Keratinocyte (primary cell): ENCODE measurements at regions not wholly inside any gene's neighbourhood (a gene's known extent, or its start where the extent isn't known, plus 50 kb on each side); places are given as distances from the start of the nearest gene placed in this dataset.

ENCODE experiments used
- DNase-seq: peaks from one replicate; pipeline ENCODE4 v3.0.0-alpha.2; 2011; ENCODE audit warnings: low read depth, missing footprints, low spot score
- FAIRE-seq: peaks from 2 replicates; lab custom pipeline; 2011; peaks lifted over from hg19 to GRCh38; lab: Jason Lieb, UNC
- H2AFZ ChIP-seq: 2 replicates; pipeline ENCODE4 v1.6.0; 2012; ENCODE audit warnings: low read length, control low read depth, inconsistent platforms; ENCODE audit not compliant: control insufficient read depth
- H3K27ac ChIP-seq: 2 replicates; pipeline ENCODE4 v1.5.1; 2011; ENCODE audit warnings: low read length; ENCODE audit not compliant: control insufficient read depth, insufficient read depth
- H3K27me3 ChIP-seq: 3 replicates; pipeline ENCODE4 v1.6.0; 2011; ENCODE audit warnings: low read length; ENCODE audit not compliant: control insufficient read depth, insufficient read depth; ENCODE audit errors: extremely low read depth
- H3K36me3 ChIP-seq, 2 experiments: 2 replicates in 1 of 2; 3 replicates in 1 of 2; pipeline ENCODE4 v1.5.1; 2011; ENCODE audit warnings: low read length in 2 of 2, mild to moderate bottlenecking in 1 of 2; ENCODE audit not compliant: control insufficient read depth in 2 of 2, insufficient read depth in 2 of 2; ENCODE audit errors: extremely low read depth in 1 of 2
- H3K4me1 ChIP-seq: 3 replicates; pipeline ENCODE4 v1.5.1; 2011; ENCODE audit warnings: low read length; ENCODE audit not compliant: control insufficient read depth, insufficient read depth; ENCODE audit errors: extremely low read depth
- H3K4me2 ChIP-seq: 3 replicates; pipeline ENCODE4 v1.6.0; 2011; ENCODE audit warnings: low read depth, low read length; ENCODE audit not compliant: control insufficient read depth, insufficient read depth; ENCODE audit errors: extremely low read depth
- H3K4me3 ChIP-seq, 3 experiments: fragments of 200-600 bp in 1 of 3; sonication (generic) in 1 of 3; 2 replicates in 2 of 3; 3 replicates in 1 of 3; pipeline ENCODE4 v1.5.1; 2011 to 2016; ENCODE audit warnings: low read length in 3 of 3, mild to moderate bottlenecking in 3 of 3, control low read depth in 2 of 3, inconsistent platforms in 1 of 3, low read depth in 1 of 3, mixed read lengths in 1 of 3, mixed run types in 1 of 3, moderate library complexity in 1 of 3; ENCODE audit not compliant: control insufficient read depth in 2 of 3, insufficient read depth in 2 of 3; ENCODE audit errors: extremely low read depth in 1 of 3
- H3K79me2 ChIP-seq: 2 replicates; pipeline ENCODE4 v1.6.0; 2012; ENCODE audit warnings: low read length; ENCODE audit not compliant: control insufficient read depth, insufficient read depth
- H3K9ac ChIP-seq: 3 replicates; pipeline ENCODE4 v1.6.0; 2011; ENCODE audit warnings: low read length; ENCODE audit not compliant: control insufficient read depth, insufficient read depth; ENCODE audit errors: extremely low read depth
- H3K9me1 ChIP-seq: 3 replicates; pipeline ENCODE4 v1.6.0; 2011; ENCODE audit warnings: low read length; ENCODE audit not compliant: control insufficient read depth, insufficient read depth; ENCODE audit errors: extremely low read depth
- H3K9me3 ChIP-seq: 2 replicates; pipeline ENCODE4 v1.5.1; 2012; ENCODE audit warnings: low read depth, low read length; ENCODE audit not compliant: control insufficient read depth
- H4K20me1 ChIP-seq: 3 replicates; pipeline ENCODE4 v1.6.0; 2011; ENCODE audit warnings: low read length; ENCODE audit not compliant: control insufficient read depth, insufficient read depth; ENCODE audit errors: extremely low read depth
- CTCF ChIP-seq, 3 experiments: IDR thresholded peaks in 1 of 3; conservative IDR thresholded peaks in 1 of 3; optimal IDR thresholded peaks in 1 of 3; 2 replicates in 2 of 3; 3 replicates in 1 of 3; pipeline versions ENCODE3 to v1.5.1; 2011; ENCODE audit warnings: low read length in 3 of 3, mild to moderate bottlenecking in 3 of 3, moderate library complexity in 2 of 3, control low read depth in 1 of 3, inconsistent platforms in 1 of 3; ENCODE audit not compliant: insufficient read depth in 2 of 3; ENCODE audit errors: extremely low read depth in 1 of 3
- EZH2 ChIP-seq: IDR thresholded peaks from one replicate; pipeline ENCODE4 v1.6.1; 2012; ENCODE audit warnings: inconsistent platforms, mild to moderate bottlenecking, low read length, moderate library complexity
- dilution Hi-C: fragments of 300-500 bp; cut with MboI; formaldehyde crosslinking; loops from one replicate; pipeline ENCODE4 v1.7.0; 2020; ENCODE audit warnings: low sequenced_read_pairs; ENCODE audit not compliant: extremely low pct_ligation_motif_present

DNA sequence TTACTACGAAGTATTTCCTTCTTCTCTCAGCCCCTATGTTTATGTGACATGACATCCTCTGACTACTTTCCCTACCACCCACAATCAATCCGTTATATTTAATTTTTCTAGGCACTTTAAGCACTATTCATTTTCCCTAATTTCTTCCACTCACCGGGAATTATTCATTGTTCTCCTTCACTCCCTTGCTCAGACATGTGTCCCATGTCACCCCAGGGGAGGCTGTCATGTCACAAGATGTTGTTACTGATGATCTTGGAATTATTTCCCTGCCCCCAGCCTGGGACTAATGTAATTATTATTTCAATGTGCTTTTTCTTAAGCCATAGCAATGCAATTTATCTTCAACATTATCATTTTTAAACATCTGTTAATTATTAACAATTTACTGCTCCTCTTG lies 317.2 kb downstream of the PHF14 start:
- H3K79me2 ChIP-seq: no peaks in the 10 kb centered on the region
- no peak overlapping the region for H2AFZ ChIP-seq
- TF ChIP-seq CTCF (optimal IDR thresholded peaks at IDR 0.05 in 1 of 3, IDR thresholded peaks at IDR 0.05 in 1 of 3, conservative IDR thresholded peaks at IDR 0.05 in 1 of 3; ENCODE audit: extremely low read depth in 1 of 3, insufficient read depth in 2 of 3, low read length in 3 of 3): no peak
- no peak for TF ChIP-seq EZH2
- H3K27me3 ChIP-seq: no peaks in the 10 kb centered on the region
- no peaks in the 10 kb centered on the region for H3K4me1 ChIP-seq
- dilution Hi-C loops: no loop called here
- no peaks in the 10 kb centered on the region for H3K36me3 ChIP-seq
- no peaks in the 10 kb centered on the region for H4K20me1 ChIP-seq
- H3K4me3 ChIP-seq: no peak overlapping the region
- DNase-seq: no peak
- no peak overlapping the region for H3K9ac ChIP-seq
- H3K9me1 ChIP-seq: no peaks in the 10 kb centered on the region
- H3K4me2 ChIP-seq: no peak overlapping the region
- no peaks in the 10 kb centered on the region for H3K9me3 ChIP-seq
- FAIRE-seq: no peak
- H3K27ac ChIP-seq: no peak overlapping the region

GRCh38 chr7:11294218-11294617 lies 320.5 kb downstream of the PHF14 start:
- Histone ChIP-seq H3K9me3 (no peaks in the 10 kb centered on the region), H3K9me1 (no peaks in the 10 kb centered on the region), H4K20me1 (no peaks in the 10 kb centered on the region), H3K27me3 (no peaks in the 10 kb centered on the region), H3K4me2 (no peak overlapping the region), H2AFZ (no peak overlapping the region), H3K27ac (no peak overlapping the region), H3K4me3 (no peak overlapping the region), H3K9ac (no peak overlapping the region), H3K4me1 (no peaks in the 10 kb centered on the region), H3K79me2 (no peaks in the 10 kb centered on the region), H3K36me3 (no peaks in the 10 kb centered on the region)
- TF ChIP-seq EZH2 (no peak), CTCF (optimal IDR thresholded peaks at IDR 0.05 in 1 of 3, IDR thresholded peaks at IDR 0.05 in 1 of 3, conservative IDR thresholded peaks at IDR 0.05 in 1 of 3; ENCODE audit: extremely low read depth in 1 of 3, insufficient read depth in 2 of 3, low read length in 3 of 3) (no peak)
- DNase-seq: no peak
- dilution Hi-C loops: no loop called here
- FAIRE-seq: no peak
